HCT116 (cell line): ENCODE measurements at regions not wholly inside any gene's neighbourhood (a gene's known extent, or its start where the extent isn't known, plus 50 kb on each side); places are given as distances from the start of the nearest gene placed in this dataset.

Experiments used
- ATAC-seq: fragments of 200-7000 bp; cut with Tn5 transposase; 2 replicates; pipeline ENCODE4 v1.9.1; 2020; ENCODE audit warnings: mild to moderate bottlenecking, moderate library complexity
- BruUV-seq: library from RNA; stranded (reverse); fragments of 400-500 nt; replicated peaks from 2 replicates; lab custom pipeline; 2021; lab: Mats Ljungman, UMichigan
- CTCF ChIA-PET: fragments of 300-600 bp; sonication (Branson Sonifier 250); formaldehyde crosslinking; loops from one replicate; lab custom pipeline; 2021; ENCODE audit warnings: antibody characterized with exemption; lab: Charles Lee
- POLR2A ChIA-PET: fragments of 300-600, 350-600 bp; sonication (Branson Sonifier 250); formaldehyde crosslinking; loops from one replicate; lab custom pipeline; 2021; ENCODE audit warnings: antibody characterized with exemption; lab: Charles Lee
- RAD21 ChIA-PET, 2 experiments: fragments of 300-600 bp; sonication (Branson Sonifier 250); formaldehyde crosslinking; loops; one replicate each; lab custom pipeline; 2023; ENCODE audit warnings: low total read pairs in 2 of 2; ENCODE audit not compliant: uncharacterized antibody in 2 of 2, unreplicated experiment in 2 of 2, low non-redundant PET in 1 of 2; lab: Charles Lee
- DNase-seq: peaks from one replicate; pipeline ENCODE4 v3.0.0-alpha.2; 2010; ENCODE audit warnings: low read depth, low spot score
- H2AFZ ChIP-seq: fragments of 200-600 bp; shearing (Covaris generic), sonication (generic); 2 replicates; pipeline ENCODE4 v1.6.1; 2017; ENCODE audit warnings: low read depth, mixed run types, mixed read lengths, antibody characterized with exemption, low read length; ENCODE audit not compliant: poor library complexity, severe bottlenecking
- H3K27ac ChIP-seq: 2 replicates; pipeline ENCODE4 v1.5.1; 2012; ENCODE audit warnings: low read depth, low read length
- H3K27me3 ChIP-seq: fragments of 200-600 bp; sonication (generic); 2 replicates; pipeline ENCODE4 v1.6.1; 2016; ENCODE audit warnings: mixed run types, low read length, mixed read lengths; ENCODE audit not compliant: insufficient read depth
- H3K36me3 ChIP-seq, 2 experiments: fragments of 200-500 bp in 1 of 2; fragments of 200-600 bp in 1 of 2; sonication (Bioruptor generic) in 1 of 2; sonication (generic) in 1 of 2; 2 replicates each; pipeline versions ENCODE4 v1.5.1 to v1.6.1; 2014 to 2016; ENCODE audit warnings: low read length in 2 of 2, inconsistent platforms in 1 of 2, mixed read lengths in 1 of 2, mixed run types in 1 of 2; ENCODE audit not compliant: insufficient read depth in 2 of 2, control insufficient read depth in 1 of 2
- H3K4me1 ChIP-seq, 2 experiments: fragments of 200-600 bp in 1 of 2; sonication (generic) in 1 of 2; 2 replicates each; pipeline versions ENCODE4 v1.5.1 to v1.6.1; 2012 to 2017; ENCODE audit warnings: low read length in 2 of 2, inconsistent platforms in 1 of 2, mild to moderate bottlenecking in 1 of 2, mixed read lengths in 1 of 2, mixed run types in 1 of 2, moderate library complexity in 1 of 2; ENCODE audit not compliant: insufficient read depth in 2 of 2, control insufficient read depth in 1 of 2
- H3K4me2 ChIP-seq: fragments of 200-600 bp; sonication (generic); 2 replicates; pipeline ENCODE4 v1.6.1; 2017; ENCODE audit warnings: mixed run types, low read length, mixed read lengths
- H3K4me3 ChIP-seq, 2 experiments: fragments of 200-600 bp in 1 of 2; sonication (generic) in 1 of 2; replicated peaks in 1 of 2; 2 replicates each; pipeline ENCODE4 v1.5.1; 2011 to 2016; ENCODE audit warnings: low read length in 2 of 2, control low read depth in 1 of 2, low read depth in 1 of 2, mild to moderate bottlenecking in 1 of 2, mixed read lengths in 1 of 2, mixed run types in 1 of 2
- H3K79me2 ChIP-seq: fragments of 200-600 bp; sonication (generic); 2 replicates; pipeline ENCODE4 v1.6.1; 2017; ENCODE audit warnings: mild to moderate bottlenecking, mixed run types, low read length, moderate library complexity, mixed read lengths; ENCODE audit not compliant: insufficient read depth
- H3K9ac ChIP-seq: fragments of 200-600 bp; sonication (generic); 2 replicates; pipeline ENCODE4 v1.6.1; 2016; ENCODE audit warnings: low read length, mixed read lengths
- H3K9me2 ChIP-seq: fragments of 200-600 bp; sonication (generic), shearing (Covaris generic); 2 replicates; pipeline ENCODE4 v1.6.1; 2017; ENCODE audit warnings: mixed run types, mild to moderate bottlenecking, moderate library complexity; ENCODE audit not compliant: insufficient read depth
- H3K9me3 ChIP-seq, 2 experiments: fragments of 200-500 bp in 1 of 2; fragments of 200-600 bp in 1 of 2; sonication (Bioruptor generic) in 1 of 2; sonication (generic) in 1 of 2; 2 replicates each; pipeline ENCODE4 v1.6.1; 2014 to 2017; ENCODE audit warnings: low read length in 2 of 2, mixed read lengths in 2 of 2, inconsistent platforms in 1 of 2, low read depth in 1 of 2, mild to moderate bottlenecking in 1 of 2, mixed run types in 1 of 2, moderate library complexity in 1 of 2; ENCODE audit not compliant: control insufficient read depth in 1 of 2, insufficient read depth in 1 of 2
- H4K20me1 ChIP-seq: fragments of 200-600 bp; sonication (generic), shearing (Covaris generic); 2 replicates; pipeline ENCODE4 v1.6.1; 2017; ENCODE audit warnings: mixed run types, mild to moderate bottlenecking, moderate library complexity; ENCODE audit not compliant: insufficient read depth
- CBX3 ChIP-seq: IDR thresholded peaks from 2 replicates; pipeline ENCODE4 v1.6.1; 2012; ENCODE audit warnings: low read depth
- EGR1 ChIP-seq: IDR thresholded peaks from 2 replicates; pipeline ENCODE4 v1.6.1; 2012; ENCODE audit warnings: low read depth
- ELF1 ChIP-seq: IDR thresholded peaks from 2 replicates; pipeline ENCODE4 v1.6.1; 2012; ENCODE audit warnings: low read depth, borderline replicate concordance
- EZH2phosphoT487 ChIP-seq: fragments of 200-600 bp; IDR thresholded peaks from 2 replicates; pipeline ENCODE4 v1.6.1; 2018; ENCODE audit warnings: antibody characterized with exemption, borderline replicate concordance
- POLR2A ChIP-seq: IDR thresholded peaks from 2 replicates; pipeline ENCODE4 v1.7.0; 2011; ENCODE audit warnings: borderline replicate concordance; ENCODE audit not compliant: insufficient read depth, insufficient read length; ENCODE audit errors: extremely low read depth
- POLR2AphosphoS5 ChIP-seq: IDR thresholded peaks from 2 replicates; pipeline ENCODE4 v1.6.1; 2011; ENCODE audit warnings: mild to moderate bottlenecking, low read depth, low read length, moderate library complexity
- RAD21 ChIP-seq: IDR thresholded peaks from 2 replicates; pipeline ENCODE4 v1.6.1; 2012; ENCODE audit warnings: low read depth, mild to moderate bottlenecking
- SP1 ChIP-seq: IDR thresholded peaks from 2 replicates; pipeline ENCODE4 v1.6.1; 2012; ENCODE audit warnings: low read depth
- TCF7L2 ChIP-seq: IDR thresholded peaks from 2 replicates; pipeline ENCODE4 v1.7.0; 2011; ENCODE audit warnings: borderline replicate concordance, inconsistent platforms; ENCODE audit not compliant: insufficient read depth, insufficient read length; ENCODE audit errors: extremely low read depth
- intact Hi-C: fragments of 100-400 bp; cut with micrococcal nuclease; formaldehyde crosslinking; loops from 2 replicates; pipeline ENCODE4 v1.10.0; 2022
- TF ChIP-seq, protein P1 (sequence below): IDR thresholded peaks from 2 replicates; pipeline ENCODE4 v1.6.1; 2012
- TF ChIP-seq, protein P2 (sequence below): IDR thresholded peaks from 2 replicates; pipeline ENCODE4 v1.6.1; 2011; ENCODE audit warnings: mild to moderate bottlenecking, low read length, moderate library complexity; ENCODE audit not compliant: insufficient replicate concordance; ENCODE audit errors: extremely low read depth

DNA sequence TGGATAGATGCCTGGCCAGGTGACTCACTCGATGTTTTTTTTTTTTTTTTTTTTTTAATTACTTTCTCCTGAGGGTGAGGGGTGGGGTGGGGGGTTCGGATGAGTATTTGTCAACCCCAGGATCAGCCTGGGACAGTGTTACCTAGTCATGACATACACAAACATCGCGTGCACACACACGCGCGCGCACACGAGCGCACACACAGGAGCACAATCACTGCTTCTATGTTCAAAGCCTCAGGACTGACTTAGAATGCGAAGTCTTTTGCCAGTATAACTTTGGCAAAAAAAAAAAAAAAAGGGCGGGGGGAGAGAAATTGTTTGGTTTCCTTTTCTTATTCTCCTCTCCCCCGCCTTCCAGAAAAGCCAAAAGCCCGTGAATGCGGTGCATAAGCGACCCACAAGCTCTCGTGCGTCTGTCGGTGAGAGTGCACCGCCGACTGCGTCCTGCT, 115.0 kb upstream of the TEX13C start:
- intact Hi-C loops: no loop called here
- no peak for TF ChIP-seq ELF1
- TF ChIP-seq, protein P1, sequence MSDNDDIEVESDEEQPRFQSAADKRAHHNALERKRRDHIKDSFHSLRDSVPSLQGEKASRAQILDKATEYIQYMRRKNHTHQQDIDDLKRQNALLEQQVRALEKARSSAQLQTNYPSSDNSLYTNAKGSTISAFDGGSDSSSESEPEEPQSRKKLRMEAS: no peak
- TF ChIP-seq CBX3: no peak
- TF ChIP-seq SP1: no peak
- no peak for TF ChIP-seq EGR1
- TF ChIP-seq POLR2AphosphoS5: no peak
- TF ChIP-seq TCF7L2: no peak
- no peak for TF ChIP-seq POLR2A
- TF ChIP-seq, protein P2, sequence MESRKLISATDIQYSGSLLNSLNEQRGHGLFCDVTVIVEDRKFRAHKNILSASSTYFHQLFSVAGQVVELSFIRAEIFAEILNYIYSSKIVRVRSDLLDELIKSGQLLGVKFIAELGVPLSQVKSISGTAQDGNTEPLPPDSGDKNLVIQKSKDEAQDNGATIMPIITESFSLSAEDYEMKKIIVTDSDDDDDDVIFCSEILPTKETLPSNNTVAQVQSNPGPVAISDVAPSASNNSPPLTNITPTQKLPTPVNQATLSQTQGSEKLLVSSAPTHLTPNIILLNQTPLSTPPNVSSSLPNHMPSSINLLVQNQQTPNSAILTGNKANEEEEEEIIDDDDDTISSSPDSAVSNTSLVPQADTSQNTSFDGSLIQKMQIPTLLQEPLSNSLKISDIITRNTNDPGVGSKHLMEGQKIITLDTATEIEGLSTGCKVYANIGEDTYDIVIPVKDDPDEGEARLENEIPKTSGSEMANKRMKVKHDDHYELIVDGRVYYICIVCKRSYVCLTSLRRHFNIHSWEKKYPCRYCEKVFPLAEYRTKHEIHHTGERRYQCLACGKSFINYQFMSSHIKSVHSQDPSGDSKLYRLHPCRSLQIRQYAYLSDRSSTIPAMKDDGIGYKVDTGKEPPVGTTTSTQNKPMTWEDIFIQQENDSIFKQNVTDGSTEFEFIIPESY: no peak
- TF ChIP-seq RAD21: no peak
- no peak for TF ChIP-seq EZH2phosphoT487
- TF ChIP-seq, all 23 proteins: peak for 0
- H3K36me3 ChIP-seq: no peaks in the 10 kb centered on the region
- H3K27me3 ChIP-seq: no peaks in the 10 kb centered on the region
- ChIA-PET POLR2A (no interaction called here), CTCF (no interaction called here), RAD21 (no interaction called here)
- no peaks in the 10 kb centered on the region for H3K9me2 ChIP-seq
- no TSS peak for BruUV-seq
- no peak overlapping the region for H2AFZ ChIP-seq
- H3K9ac ChIP-seq: no peak overlapping the region
- DNase-seq (no peak), ATAC-seq (no peak)
- no peak overlapping the region for H3K4me3 ChIP-seq
- no peaks in the 10 kb centered on the region for H3K79me2 ChIP-seq
- no peaks in the 10 kb centered on the region for H3K4me1 ChIP-seq
- no peak overlapping the region for H3K4me2 ChIP-seq
- H3K27ac ChIP-seq: no peak overlapping the region
- no peaks in the 10 kb centered on the region for H4K20me1 ChIP-seq
- H3K9me3 ChIP-seq: no peaks in the 10 kb centered on the region
